Type B pancreatic cell (in vitro differentiated cells): ENCODE measurements at regions not wholly inside any gene's neighbourhood (a gene's known extent, or its start where the extent isn't known, plus 50 kb on each side); places are given as distances from the start of the nearest gene placed in this dataset.

ENCODE experiments used
- DNase-seq: peaks from one replicate; pipeline ENCODE4 v3.0.0; 2021; ENCODE audit warnings: mixed read lengths; ENCODE audit not compliant: unreplicated experiment; ENCODE audit errors: extremely low spot score
- H3K27ac Mint-ChIP-seq: 2 replicates; pipeline ENCODE4 v1.8.0; 2021; ENCODE audit warnings: mild to moderate bottlenecking, mixed read lengths
- H3K27me3 Mint-ChIP-seq: 2 replicates; pipeline ENCODE4 v1.8.0; 2021; ENCODE audit warnings: mixed read lengths
- H3K36me3 Mint-ChIP-seq: 2 replicates; pipeline ENCODE4 v1.8.0; 2021; ENCODE audit warnings: mixed read lengths
- H3K4me1 Mint-ChIP-seq: one replicate; pipeline ENCODE4 v1.8.0; 2021; ENCODE audit warnings: mixed read lengths; ENCODE audit not compliant: unreplicated experiment
- H3K4me3 Mint-ChIP-seq: 2 replicates; pipeline ENCODE4 v1.8.0; 2021; ENCODE audit warnings: mild to moderate bottlenecking, mixed read lengths
- H3K9me3 Mint-ChIP-seq: 2 replicates; pipeline ENCODE4 v1.8.0; 2021; ENCODE audit warnings: mixed read lengths
- TF ChIP-seq, protein P1 (sequence below): fragments of 200-600 bp; sonication (generic); conservative IDR thresholded peaks from 2 replicates; pipeline ENCODE4 v1.5.0; 2021; ENCODE audit warnings: antibody characterized with exemption, mild to moderate bottlenecking

DNA sequence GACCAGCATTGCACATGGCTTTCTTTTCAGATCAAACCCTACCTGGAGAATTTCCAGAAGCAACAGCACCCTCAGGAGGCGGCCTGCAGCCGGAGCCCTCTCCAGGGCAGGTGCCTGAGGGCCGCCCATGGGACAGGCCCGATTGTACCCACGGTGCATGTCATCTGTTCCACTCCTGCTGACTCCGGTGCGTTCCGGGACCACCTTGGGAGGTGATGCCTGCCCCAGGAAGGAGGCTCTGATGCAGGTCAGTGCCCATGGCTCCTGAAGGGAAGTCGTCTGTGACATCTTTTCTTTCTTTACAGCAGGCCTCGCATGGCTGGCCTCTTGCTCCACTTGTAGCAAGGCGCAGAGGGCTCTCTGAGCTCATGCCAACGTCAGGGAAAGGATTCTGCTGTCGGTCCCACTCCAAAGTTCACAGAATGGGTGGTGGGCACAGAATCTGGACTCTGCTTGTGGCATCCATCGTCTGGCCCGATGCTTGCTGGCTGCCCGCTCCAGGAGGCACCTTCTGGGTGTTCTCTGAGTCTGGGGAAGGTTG, 160.7 kb upstream of the RTL1 start:
- Mint-ChIP-seq H3K9me3 (peaks cover 6% of the 10 kb centered on the region), H3K4me3 (no peak overlapping the region), H3K4me1 (peaks cover 16% of the 10 kb centered on the region), H3K36me3 (no peaks in the 10 kb centered on the region), H3K27me3 (peaks cover 10% of the 10 kb centered on the region), H3K27ac (no peak overlapping the region)
- no peak for DNase-seq
- TF ChIP-seq, protein P1, sequence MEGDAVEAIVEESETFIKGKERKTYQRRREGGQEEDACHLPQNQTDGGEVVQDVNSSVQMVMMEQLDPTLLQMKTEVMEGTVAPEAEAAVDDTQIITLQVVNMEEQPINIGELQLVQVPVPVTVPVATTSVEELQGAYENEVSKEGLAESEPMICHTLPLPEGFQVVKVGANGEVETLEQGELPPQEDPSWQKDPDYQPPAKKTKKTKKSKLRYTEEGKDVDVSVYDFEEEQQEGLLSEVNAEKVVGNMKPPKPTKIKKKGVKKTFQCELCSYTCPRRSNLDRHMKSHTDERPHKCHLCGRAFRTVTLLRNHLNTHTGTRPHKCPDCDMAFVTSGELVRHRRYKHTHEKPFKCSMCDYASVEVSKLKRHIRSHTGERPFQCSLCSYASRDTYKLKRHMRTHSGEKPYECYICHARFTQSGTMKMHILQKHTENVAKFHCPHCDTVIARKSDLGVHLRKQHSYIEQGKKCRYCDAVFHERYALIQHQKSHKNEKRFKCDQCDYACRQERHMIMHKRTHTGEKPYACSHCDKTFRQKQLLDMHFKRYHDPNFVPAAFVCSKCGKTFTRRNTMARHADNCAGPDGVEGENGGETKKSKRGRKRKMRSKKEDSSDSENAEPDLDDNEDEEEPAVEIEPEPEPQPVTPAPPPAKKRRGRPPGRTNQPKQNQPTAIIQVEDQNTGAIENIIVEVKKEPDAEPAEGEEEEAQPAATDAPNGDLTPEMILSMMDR, result no peak

DNA sequence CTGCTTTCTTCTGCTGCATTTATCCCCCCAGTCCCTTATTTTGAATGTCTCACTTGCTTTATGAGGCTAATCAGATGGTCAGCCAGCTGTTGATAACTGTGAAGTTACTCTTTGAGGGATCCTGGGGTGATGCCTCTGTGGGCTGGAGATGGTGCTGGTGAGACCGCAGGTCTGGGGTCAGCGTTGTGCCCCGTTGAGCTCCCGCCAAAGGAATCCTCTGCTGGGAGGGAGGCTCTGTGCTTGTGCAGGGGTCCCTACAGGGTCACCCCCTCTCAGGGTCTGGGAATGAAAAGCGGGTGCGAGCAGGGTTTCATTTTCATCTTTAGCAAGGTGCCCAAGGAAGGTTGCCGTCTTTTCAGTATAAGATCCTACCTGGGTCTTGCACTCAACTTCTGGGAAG, 161.2 kb upstream of the RTL1 start:
- Mint-ChIP-seq H3K27ac (no peak overlapping the region), H3K4me1 (peaks cover 16% of the 10 kb centered on the region), H3K9me3 (peaks cover 6% of the 10 kb centered on the region), H3K27me3 (peaks cover 10% of the 10 kb centered on the region), H3K36me3 (no peaks in the 10 kb centered on the region), H3K4me3 (no peak overlapping the region)
- TF ChIP-seq, protein P1, result no peak
- no peak for DNase-seq

DNA sequence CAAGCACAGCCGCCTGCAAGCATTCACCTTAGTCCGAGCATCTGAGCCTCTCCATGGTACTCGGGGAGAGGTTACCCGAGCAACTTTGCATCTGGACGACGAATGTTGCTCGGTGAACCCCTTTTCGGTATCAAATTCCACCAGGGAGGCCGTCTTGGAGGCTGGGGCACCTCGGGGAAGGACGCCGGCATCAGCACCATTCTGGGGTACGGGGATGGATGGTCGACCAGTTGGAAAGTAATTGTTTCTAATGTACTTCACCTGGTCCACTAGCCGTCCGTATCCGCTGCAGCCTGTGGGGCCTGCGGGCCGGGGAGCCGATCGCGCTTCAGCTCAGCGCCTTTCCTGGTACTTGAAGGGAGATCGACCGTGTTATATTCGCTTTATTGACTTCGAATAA, 161.7 kb upstream of the RTL1 start:
- TF ChIP-seq, protein P1, result no peak
- Mint-ChIP-seq H3K36me3 (no peaks in the 10 kb centered on the region), H3K27me3 (peaks cover 10% of the 10 kb centered on the region), H3K4me1 (peaks cover 16% of the 10 kb centered on the region), H3K9me3 (peaks cover 6% of the 10 kb centered on the region), H3K4me3 (no peak overlapping the region), H3K27ac (no peak overlapping the region)
- no peak for DNase-seq

DNA sequence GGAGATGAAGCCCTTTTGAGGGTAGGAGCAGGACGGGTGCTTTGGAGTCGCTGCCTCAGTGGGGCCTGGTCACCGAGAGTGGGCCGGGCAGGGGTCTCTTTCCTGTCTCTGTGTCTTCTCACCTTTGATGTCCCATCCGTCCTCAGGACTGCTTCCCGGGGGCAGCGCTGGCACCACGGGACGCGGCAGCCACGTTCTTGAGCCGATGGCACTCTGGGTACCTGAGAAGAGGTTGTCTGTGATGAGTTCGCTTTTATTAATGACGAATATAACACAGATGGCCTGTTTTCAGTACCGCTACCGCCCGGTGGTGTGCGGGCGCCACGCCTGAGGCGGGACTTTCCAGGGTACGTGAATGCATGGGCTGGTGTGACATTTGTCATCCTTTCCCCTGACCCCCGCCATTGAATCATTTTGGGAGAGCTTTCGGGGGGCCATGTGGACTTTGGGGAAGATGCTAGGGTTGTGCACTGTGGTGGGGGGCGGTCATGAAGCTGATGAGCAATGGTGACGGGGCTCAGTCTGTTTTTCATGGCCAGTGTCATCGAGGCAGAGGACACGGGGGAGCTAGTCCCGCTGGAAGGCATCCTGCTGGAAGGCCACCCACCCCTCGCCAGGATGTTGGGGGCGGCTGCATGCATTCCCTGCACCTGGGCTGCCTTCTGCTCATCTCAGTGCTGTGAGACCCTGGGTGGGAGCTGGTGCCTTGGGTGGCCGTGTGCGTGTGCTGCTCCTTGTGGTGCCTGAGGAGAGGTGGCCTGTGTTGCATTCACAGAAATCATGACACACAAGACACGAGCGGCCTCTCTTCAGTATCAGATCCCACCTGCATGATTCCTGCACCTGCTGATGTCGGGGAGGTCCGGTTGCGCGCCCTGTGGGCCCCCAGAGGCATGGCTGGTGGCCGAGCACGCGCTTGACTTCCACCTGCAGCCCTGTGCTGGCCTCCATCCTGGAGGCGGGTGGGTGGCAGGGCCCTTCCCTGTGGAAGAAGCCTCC, 162.5 kb upstream of the RTL1 start:
- peaks cover 7% of the 10 kb centered on the region for H3K27me3 Mint-ChIP-seq
- TF ChIP-seq, protein P1, result no peak
- DNase-seq, result no peak
- no peaks in the 10 kb centered on the region for H3K36me3 Mint-ChIP-seq
- H3K27ac Mint-ChIP-seq, result no peak overlapping the region
- peaks cover 3% of the 10 kb centered on the region for H3K9me3 Mint-ChIP-seq
- no peak overlapping the region for H3K4me3 Mint-ChIP-seq
- peaks cover 16% of the 10 kb centered on the region for H3K4me1 Mint-ChIP-seq

DNA sequence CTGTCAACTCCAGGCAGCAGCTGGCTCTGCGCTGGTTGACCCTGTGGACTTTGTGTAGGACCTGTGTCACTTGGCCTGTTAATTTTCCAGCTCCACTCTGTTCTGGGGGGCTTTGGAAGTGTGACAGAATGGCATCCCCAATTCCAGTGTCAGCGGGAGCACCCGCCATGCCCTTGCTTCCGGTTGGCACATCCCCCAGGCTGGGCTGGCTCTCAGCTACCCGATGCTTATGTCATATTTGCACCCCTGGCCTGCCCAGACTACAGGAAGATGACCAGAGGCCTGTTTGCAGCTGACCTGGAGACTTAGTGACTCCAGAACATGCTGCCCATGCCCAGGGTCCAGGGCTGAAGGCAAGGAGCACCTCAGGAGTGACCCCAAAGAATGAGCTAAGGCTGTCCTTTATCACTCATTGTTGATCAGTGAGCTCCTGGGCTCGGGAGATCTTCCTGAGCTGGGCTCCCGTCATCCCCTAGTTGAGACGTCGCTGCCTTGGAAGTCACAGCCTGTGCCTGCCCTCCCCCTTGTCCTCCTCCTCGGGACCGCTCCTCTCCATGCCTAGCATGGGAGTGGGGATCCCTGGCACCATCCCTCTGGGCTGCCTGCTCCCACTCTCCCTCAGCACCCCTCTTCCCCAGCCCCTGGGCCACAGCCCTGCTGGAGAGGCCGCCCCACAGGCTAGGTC, 163.4 kb upstream of the RTL1 start:
- Mint-ChIP-seq H3K4me1 (peaks cover 21% of the 10 kb centered on the region), H3K27me3 (peaks cover 9% of the 10 kb centered on the region), H3K36me3 (no peaks in the 10 kb centered on the region), H3K27ac (no peak overlapping the region), H3K4me3 (no peak overlapping the region), H3K9me3 (no peaks in the 10 kb centered on the region)
- TF ChIP-seq, protein P1, result no peak
- peak; percentile 61 for DNase-seq
